MM.1S (cell line): ENCODE measurements at regions not wholly inside any gene's neighbourhood (a gene's known extent, or its start where the extent isn't known, plus 50 kb on each side); places are given as distances from the start of the nearest gene placed in this dataset.

Source experiments
- DNase-seq: peaks from one replicate; pipeline ENCODE4 v3.0.0-alpha.2; 2015
- H2AFZ ChIP-seq: fragments of 300-600 bp; sonication (generic); 2 replicates; pipeline ENCODE4 v1.6.0; 2016; ENCODE audit warnings: antibody characterized with exemption, low read length
- H3F3A ChIP-seq: fragments of 300-600 bp; sonication (generic); 2 replicates; pipeline ENCODE4 v1.6.1; 2016; ENCODE audit warnings: mild to moderate bottlenecking, antibody characterized with exemption, low read length, moderate library complexity, mixed read lengths; ENCODE audit not compliant: insufficient read depth
- H3K27ac ChIP-seq: fragments of 300-600 bp; sonication (generic); 2 replicates; pipeline ENCODE4 v1.5.1; 2016; ENCODE audit warnings: mild to moderate bottlenecking, low read length
- H3K27me3 ChIP-seq: fragments of 300-600 bp; sonication (generic); replicated peaks from 2 replicates; pipeline ENCODE4 v1.6.0; 2016; ENCODE audit warnings: low read length; ENCODE audit not compliant: insufficient read depth
- H3K36me3 ChIP-seq: fragments of 300-600 bp; sonication (generic); replicated peaks from 2 replicates; pipeline ENCODE4 v1.6.1; 2016; ENCODE audit warnings: mild to moderate bottlenecking, low read length, mixed read lengths; ENCODE audit not compliant: insufficient read depth
- H3K4me1 ChIP-seq: fragments of 300-600 bp; sonication (generic); 2 replicates; pipeline ENCODE4 v1.6.1; 2016; ENCODE audit warnings: low read length, mixed read lengths
- H3K4me2 ChIP-seq: fragments of 300-600 bp; sonication (generic); 2 replicates; pipeline ENCODE4 v1.6.0; 2016; ENCODE audit warnings: low read depth, low read length
- H3K4me3 ChIP-seq: fragments of 300-600 bp; sonication (generic); 2 replicates; pipeline ENCODE4 v1.5.1; 2016; ENCODE audit warnings: low read length, mixed read lengths
- H3K79me2 ChIP-seq: fragments of 300-600 bp; sonication (generic); 2 replicates; pipeline ENCODE4 v1.6.1; 2016; ENCODE audit warnings: mixed run types, low read length, mixed read lengths
- H3K9ac ChIP-seq: fragments of 300-600 bp; sonication (generic); 2 replicates; pipeline ENCODE4 v1.6.1; 2016; ENCODE audit warnings: low read length, mixed read lengths
- H3K9me2 ChIP-seq: fragments of 300-600 bp; sonication (generic); replicated peaks from 2 replicates; pipeline ENCODE4 v1.6.1; 2016; ENCODE audit warnings: mild to moderate bottlenecking, low read length, mixed read lengths; ENCODE audit not compliant: insufficient read depth
- H3K9me3 ChIP-seq: fragments of 300-600 bp; sonication (generic); replicated peaks from 2 replicates; pipeline ENCODE4 v1.6.1; 2016; ENCODE audit warnings: mild to moderate bottlenecking, low read length, mixed read lengths; ENCODE audit not compliant: insufficient read depth
- H4K20me1 ChIP-seq: fragments of 300-600 bp; sonication (generic); 2 replicates; pipeline ENCODE4 v1.6.1; 2016; ENCODE audit warnings: mild to moderate bottlenecking, low read length, moderate library complexity, mixed read lengths; ENCODE audit not compliant: insufficient read depth
- CTCF ChIP-seq: fragments of 300-600 bp; sonication (generic); IDR thresholded peaks from 2 replicates; pipeline ENCODE4 v1.5.1; 2016; ENCODE audit warnings: antibody characterized with exemption, low read length, mixed read lengths
- EZH2 ChIP-seq: fragments of 300-600 bp; sonication (generic); optimal IDR thresholded peaks from 2 replicates; pipeline ENCODE3; 2017; ENCODE audit warnings: low read depth, mild to moderate bottlenecking, antibody characterized with exemption, low read length, mixed read lengths
- EZH2phosphoT487 ChIP-seq: fragments of 300-600 bp; sonication (generic); IDR thresholded peaks from 2 replicates; pipeline ENCODE4 v1.6.1; 2018; ENCODE audit warnings: antibody characterized with exemption, low read length

- Histone ChIP-seq H4K20me1 (no peaks in the 10 kb centered on the region), H2AFZ (no peak overlapping the region), H3K9me3 (no peaks in the 10 kb centered on the region), H3K4me3 (no peak overlapping the region), H3K4me1 (no peaks in the 10 kb centered on the region), H3K36me3 (no peaks in the 10 kb centered on the region), H3K9me2 (no peaks in the 10 kb centered on the region), H3F3A (no peaks in the 10 kb centered on the region), H3K27me3 (no peaks in the 10 kb centered on the region), H3K4me2 (no peak overlapping the region), H3K79me2 (no peaks in the 10 kb centered on the region), H3K27ac (no peak overlapping the region), H3K9ac (no peak overlapping the region)
- no peak for TF ChIP-seq EZH2
- TF ChIP-seq CTCF: no peak
- TF ChIP-seq EZH2phosphoT487: no peak
- no peak for DNase-seq
Observed at GRCh38 chr5:89842531-89842930, 567.0 kb downstream of the CETN3 start.

GRCh38 chr5:89840906-89841305 is 568.6 kb downstream of the CETN3 start:
- Histone ChIP-seq H3K4me2 (no peak overlapping the region), H3K79me2 (no peaks in the 10 kb centered on the region), H2AFZ (no peak overlapping the region), H3K9me3 (no peaks in the 10 kb centered on the region), H3K4me1 (no peaks in the 10 kb centered on the region), H3K9ac (no peak overlapping the region), H4K20me1 (no peaks in the 10 kb centered on the region), H3K27me3 (no peaks in the 10 kb centered on the region), H3F3A (no peaks in the 10 kb centered on the region), H3K27ac (no peak overlapping the region), H3K36me3 (no peaks in the 10 kb centered on the region), H3K4me3 (no peak overlapping the region), H3K9me2 (no peaks in the 10 kb centered on the region)
- TF ChIP-seq EZH2phosphoT487: no peak
- TF ChIP-seq EZH2: no peak
- TF ChIP-seq CTCF: no peak
- no peak for DNase-seq

- no peaks in the 10 kb centered on the region for H3K79me2 ChIP-seq
- no peaks in the 10 kb centered on the region for H3K9me3 ChIP-seq
- no peaks in the 10 kb centered on the region for H3F3A ChIP-seq
- H3K27ac ChIP-seq: no peak overlapping the region
- H3K27me3 ChIP-seq: no peaks in the 10 kb centered on the region
- no peaks in the 10 kb centered on the region for H3K4me1 ChIP-seq
- H3K9ac ChIP-seq: no peak overlapping the region
- H2AFZ ChIP-seq: no peak overlapping the region
- no peak overlapping the region for H3K4me2 ChIP-seq
- TF ChIP-seq EZH2 (no peak), EZH2phosphoT487 (no peak), CTCF (no peak)
- H4K20me1 ChIP-seq: no peaks in the 10 kb centered on the region
- H3K4me3 ChIP-seq: no peak overlapping the region
- DNase-seq: no peak
- H3K36me3 ChIP-seq: no peaks in the 10 kb centered on the region
- H3K9me2 ChIP-seq: no peaks in the 10 kb centered on the region
Observed at GRCh38 chr5:89830691-89831090, 578.9 kb downstream of the CETN3 start.
